GM19043 (cell line): ENCODE measurements at regions not wholly inside any gene's neighbourhood (a gene's known extent, or its start where the extent isn't known, plus 50 kb on each side); places are given as distances from the start of the nearest gene placed in this dataset.
A peak's percentile ranks its signal among the peaks of the same experiment; 100 is the strongest.
"Not testable (repeated sequence)": the region's sequence is repeated elsewhere in the genome, so short reads cannot be mapped to it uniquely, and the experiment has no call there.

Experiments used
- ATAC-seq: cut with Tn5 transposase; IDR thresholded peaks from one replicate; pipeline ENCODE4 v1.9.1; 2021; ENCODE audit warnings: low read depth; ENCODE audit not compliant: unreplicated experiment

GRCh38 chr17:77083531-77083930, 57.2 kb upstream of the SEC14L1 start:
- no peak for ATAC-seq

GRCh38 chr17:77085926-77086432, 54.8 kb upstream of the SEC14L1 start:
- ATAC-seq: no peak

- no peak for ATAC-seq
Observed at GRCh38 chr17:77086433-77087010, 54.2 kb upstream of the SEC14L1 start.

GRCh38 chr17:77087650-77088454, 52.9 kb upstream of the SEC14L1 start:
- ATAC-seq: no peak

GRCh38 chr17:77088455-77089123, 52.2 kb upstream of the SEC14L1 start:
- ATAC-seq: peak; percentile 83

- ATAC-seq: no peak
Observed at GRCh38 chr17:77089124-77089490, 51.7 kb upstream of the SEC14L1 start.

GRCh38 chr17:77089949-77090348, 50.8 kb upstream of the SEC14L1 start:
- ATAC-seq: not testable (repeated sequence)

- ATAC-seq: no peak
Observed at GRCh38 chr17:77090476-77090875, 50.3 kb upstream of the SEC14L1 start.
